SK-N-SH treated with all-trans-retinoic acid at 6 μM for 48 hours (cell line): ENCODE measurements at regions not wholly inside any gene's neighbourhood (a gene's known extent, or its start where the extent isn't known, plus 50 kb on each side); places are given as distances from the start of the nearest gene placed in this dataset.
A peak's percentile ranks its signal among the peaks of the same experiment; 100 is the strongest.

ENCODE experiments used
- ATAC-seq: fragments of 200-7000 bp; cut with Tn5 transposase; 3 replicates; pipeline ENCODE4 v1.9.1; 2020; ENCODE audit warnings: mild to moderate bottlenecking, moderate library complexity
- ARNTL ChIP-seq: fragments of 450-650 bp; formaldehyde crosslinking; IDR thresholded peaks from 2 replicates; pipeline ENCODE4 v1.5.0; 2020; ENCODE audit warnings: low read depth, mild to moderate bottlenecking, moderate library complexity, borderline replicate concordance
- BACH2 ChIP-seq: fragments of 250-450 bp; sonication (Bioruptor Pico); IDR thresholded peaks from 2 replicates; pipeline ENCODE4 v1.9.0; 2021; ENCODE audit warnings: mild to moderate bottlenecking, borderline replicate concordance
- CSDC2 ChIP-seq: fragments of 250-450 bp; sonication (Bioruptor Pico); IDR thresholded peaks from 2 replicates; pipeline ENCODE4 v1.5.0; 2020; ENCODE audit warnings: mild to moderate bottlenecking, moderate library complexity
- GLIS3 ChIP-seq: fragments of 250-450 bp; sonication (Bioruptor Pico); IDR thresholded peaks from 2 replicates; pipeline ENCODE4 v1.5.0; 2020; ENCODE audit warnings: mild to moderate bottlenecking, moderate library complexity
- ISL1 ChIP-seq: fragments of 250-450 bp; sonication (Bioruptor Pico); IDR thresholded peaks from 2 replicates; pipeline ENCODE4 v2.1.2; 2022; ENCODE audit warnings: mild to moderate bottlenecking, moderate library complexity
- OSR1 ChIP-seq: fragments of 250-450 bp; sonication (Bioruptor Pico); IDR thresholded peaks from 2 replicates; pipeline ENCODE4 v1.8.0; 2022; ENCODE audit warnings: moderate library complexity, mild to moderate bottlenecking, inconsistent platforms
- PPARA ChIP-seq: fragments of 250-450 bp; sonication (Bioruptor Pico); IDR thresholded peaks from 2 replicates; pipeline ENCODE4 v1.5.0; 2020; ENCODE audit warnings: mild to moderate bottlenecking, borderline replicate concordance
- RARB ChIP-seq: fragments of 250-450 bp; sonication (Bioruptor Pico); IDR thresholded peaks from 2 replicates; pipeline ENCODE4 v1.8.0; 2021; ENCODE audit warnings: mild to moderate bottlenecking, moderate library complexity
- SNAI2 ChIP-seq: fragments of 250-450 bp; sonication (Bioruptor Pico); IDR thresholded peaks from 2 replicates; pipeline ENCODE4 v1.5.0; 2020; ENCODE audit warnings: mild to moderate bottlenecking, moderate library complexity
- TCF4 ChIP-seq: fragments of 250-450 bp; sonication (Bioruptor Pico); IDR thresholded peaks from 2 replicates; pipeline ENCODE4 v1.8.0; 2021; ENCODE audit warnings: mild to moderate bottlenecking, moderate library complexity, borderline replicate concordance
- TOX ChIP-seq: fragments of 250-450 bp; sonication (Bioruptor Pico); IDR thresholded peaks from 2 replicates; pipeline ENCODE4 v1.8.0; 2021; ENCODE audit warnings: mild to moderate bottlenecking, moderate library complexity, borderline replicate concordance
- TSHZ2 ChIP-seq: fragments of 250-450 bp; sonication (Bioruptor Pico); IDR thresholded peaks from 2 replicates; pipeline ENCODE4 v1.5.0; 2020; ENCODE audit warnings: mild to moderate bottlenecking, moderate library complexity
- ZC3H10 ChIP-seq: fragments of 250-450 bp; sonication (Bioruptor Pico); IDR thresholded peaks from 2 replicates; pipeline ENCODE4 v1.5.1; 2021; ENCODE audit warnings: mild to moderate bottlenecking, moderate library complexity
- ZFP3 ChIP-seq: fragments of 250-450 bp; sonication (Bioruptor Pico); IDR thresholded peaks from 2 replicates; pipeline ENCODE4 v1.5.0; 2020; ENCODE audit warnings: mild to moderate bottlenecking, moderate library complexity
- ZFP30 ChIP-seq: fragments of 450-650 bp; formaldehyde crosslinking; IDR thresholded peaks from 2 replicates; pipeline ENCODE4 v1.5.0; 2022; ENCODE audit warnings: mild to moderate bottlenecking, moderate library complexity
- ZNF565 ChIP-seq: fragments of 450-650 bp; formaldehyde crosslinking; conservative IDR thresholded peaks from 2 replicates; pipeline ENCODE4 v1.5.0; 2020; ENCODE audit warnings: low read depth, mild to moderate bottlenecking, moderate library complexity
- ZNF70 ChIP-seq: fragments of 450-650 bp; formaldehyde crosslinking; IDR thresholded peaks from 2 replicates; pipeline ENCODE4 v1.5.0; 2020; ENCODE audit warnings: mild to moderate bottlenecking, moderate library complexity
- ZNF8 ChIP-seq: fragments of 450-650 bp; formaldehyde crosslinking; IDR thresholded peaks from 2 replicates; pipeline ENCODE4 v1.5.0; 2020; ENCODE audit warnings: mild to moderate bottlenecking, moderate library complexity
- TF ChIP-seq, protein P1 (sequence below): fragments of 250-450 bp; sonication (Bioruptor Pico); IDR thresholded peaks from 2 replicates; pipeline ENCODE4 v1.8.0; 2020; ENCODE audit warnings: mild to moderate bottlenecking, moderate library complexity, borderline replicate concordance
- TF ChIP-seq, protein P2 (sequence below): fragments of 250-450 bp; sonication (Bioruptor Pico); IDR thresholded peaks from 2 replicates; pipeline ENCODE4 v1.5.1; 2020; ENCODE audit warnings: low read depth, mild to moderate bottlenecking, moderate library complexity
- TF ChIP-seq, protein P3 (sequence below): fragments of 250-450 bp; sonication (Bioruptor Pico); IDR thresholded peaks from 2 replicates; pipeline ENCODE4 v1.8.0; 2021; ENCODE audit warnings: low read depth, mild to moderate bottlenecking, moderate library complexity, borderline replicate concordance

- ATAC-seq, result peak; percentile 46
- no peak for TF ChIP-seq ZC3H10 (CRISPR knock-in tag)
- TF ChIP-seq ZNF70, result no peak
- no peak for TF ChIP-seq GLIS3 (CRISPR knock-in tag)
- TF ChIP-seq, protein P1, sequence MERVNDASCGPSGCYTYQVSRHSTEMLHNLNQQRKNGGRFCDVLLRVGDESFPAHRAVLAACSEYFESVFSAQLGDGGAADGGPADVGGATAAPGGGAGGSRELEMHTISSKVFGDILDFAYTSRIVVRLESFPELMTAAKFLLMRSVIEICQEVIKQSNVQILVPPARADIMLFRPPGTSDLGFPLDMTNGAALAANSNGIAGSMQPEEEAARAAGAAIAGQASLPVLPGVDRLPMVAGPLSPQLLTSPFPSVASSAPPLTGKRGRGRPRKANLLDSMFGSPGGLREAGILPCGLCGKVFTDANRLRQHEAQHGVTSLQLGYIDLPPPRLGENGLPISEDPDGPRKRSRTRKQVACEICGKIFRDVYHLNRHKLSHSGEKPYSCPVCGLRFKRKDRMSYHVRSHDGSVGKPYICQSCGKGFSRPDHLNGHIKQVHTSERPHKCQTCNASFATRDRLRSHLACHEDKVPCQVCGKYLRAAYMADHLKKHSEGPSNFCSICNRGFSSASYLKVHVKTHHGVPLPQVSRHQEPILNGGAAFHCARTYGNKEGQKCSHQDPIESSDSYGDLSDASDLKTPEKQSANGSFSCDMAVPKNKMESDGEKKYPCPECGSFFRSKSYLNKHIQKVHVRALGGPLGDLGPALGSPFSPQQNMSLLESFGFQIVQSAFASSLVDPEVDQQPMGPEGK, result no peak
- no peak for TF ChIP-seq PPARA (CRISPR knock-in tag)
- TF ChIP-seq, protein P2, sequence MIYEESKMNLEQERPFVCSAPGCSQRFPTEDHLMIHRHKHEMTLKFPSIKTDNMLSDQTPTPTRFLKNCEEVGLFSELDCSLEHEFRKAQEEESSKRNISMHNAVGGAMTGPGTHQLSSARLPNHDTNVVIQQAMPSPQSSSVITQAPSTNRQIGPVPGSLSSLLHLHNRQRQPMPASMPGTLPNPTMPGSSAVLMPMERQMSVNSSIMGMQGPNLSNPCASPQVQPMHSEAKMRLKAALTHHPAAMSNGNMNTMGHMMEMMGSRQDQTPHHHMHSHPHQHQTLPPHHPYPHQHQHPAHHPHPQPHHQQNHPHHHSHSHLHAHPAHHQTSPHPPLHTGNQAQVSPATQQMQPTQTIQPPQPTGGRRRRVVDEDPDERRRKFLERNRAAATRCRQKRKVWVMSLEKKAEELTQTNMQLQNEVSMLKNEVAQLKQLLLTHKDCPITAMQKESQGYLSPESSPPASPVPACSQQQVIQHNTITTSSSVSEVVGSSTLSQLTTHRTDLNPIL, result no peak
- no peak for TF ChIP-seq BACH2 (CRISPR knock-in tag)
- no peak for TF ChIP-seq ZNF565 (CRISPR knock-in tag)
- TF ChIP-seq TOX, result no peak
- TF ChIP-seq OSR1 (CRISPR knock-in tag), result no peak
- TF ChIP-seq RARB (CRISPR knock-in tag), result no peak
- no peak for TF ChIP-seq ISL1 (CRISPR knock-in tag)
- no peak for TF ChIP-seq ARNTL
- no peak for TF ChIP-seq TCF4 (CRISPR knock-in tag)
- TF ChIP-seq ZNF8, result no peak
- TF ChIP-seq, all 23 proteins: peak for 0
Measured at GRCh38 chr2:224136396-224136795, 97.3 kb upstream of the SERPINE2 start.

GRCh38 chr2:224135881-224136280 lies 96.8 kb upstream of the SERPINE2 start:
- no peak for ATAC-seq

DNA sequence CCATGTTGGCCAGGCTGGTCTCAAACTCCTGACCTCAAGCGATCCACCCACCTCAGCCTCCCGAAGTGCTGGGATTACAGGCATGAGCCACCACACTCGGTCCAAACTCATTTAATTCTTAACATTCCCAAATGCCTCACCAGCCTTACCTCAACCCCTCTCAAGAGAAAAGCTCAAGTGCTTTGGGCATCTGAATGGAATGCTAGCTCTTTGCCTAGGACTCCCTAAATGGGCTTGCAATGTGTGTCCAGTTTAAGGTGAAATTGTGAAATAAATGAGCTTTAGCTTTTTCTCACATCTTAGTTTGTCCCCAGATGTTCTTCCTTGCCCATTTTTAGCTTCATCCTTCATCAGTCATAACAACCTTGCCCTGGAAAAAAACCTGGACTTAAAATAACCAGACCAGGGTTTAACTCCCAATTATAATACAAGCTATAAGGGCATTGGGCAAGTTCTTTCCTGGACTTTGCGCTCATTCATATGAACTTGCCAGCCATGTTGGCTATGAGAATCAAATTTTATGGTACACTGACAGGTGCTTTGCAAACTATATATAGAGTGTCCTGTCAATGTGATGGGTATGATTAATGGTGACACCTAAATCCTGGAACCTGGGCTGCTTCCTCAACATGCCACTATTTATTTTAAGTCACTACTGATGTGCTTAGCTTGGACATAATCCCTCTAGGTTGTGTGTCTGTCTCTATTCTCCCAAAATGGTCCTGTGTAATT lies 95.1 kb upstream of the SERPINE2 start:
- peak; percentile 49; the same call in 1 of the 3 replicates for ATAC-seq

More at GRCh38 chr2:224135881-224136280, 96.8 kb upstream of the SERPINE2 start:
- TF ChIP-seq GLIS3 (CRISPR knock-in tag) (no peak), ZFP3 (CRISPR knock-in tag) (no peak), ARNTL (no peak), ZFP30 (CRISPR knock-in tag) (no peak), TCF4 (CRISPR knock-in tag) (no peak)

More for the DNA sequence above, 95.1 kb upstream of the SERPINE2 start:
- TF ChIP-seq TOX (no peak), GLIS3 (CRISPR knock-in tag) (no peak), PPARA (CRISPR knock-in tag) (no peak), CSDC2 (CRISPR knock-in tag) (no peak), TSHZ2 (CRISPR knock-in tag) (no peak), TCF4 (CRISPR knock-in tag) (no peak), SNAI2 (CRISPR knock-in tag) (no peak), ZFP3 (CRISPR knock-in tag) (no peak)
- TF ChIP-seq, protein P3, sequence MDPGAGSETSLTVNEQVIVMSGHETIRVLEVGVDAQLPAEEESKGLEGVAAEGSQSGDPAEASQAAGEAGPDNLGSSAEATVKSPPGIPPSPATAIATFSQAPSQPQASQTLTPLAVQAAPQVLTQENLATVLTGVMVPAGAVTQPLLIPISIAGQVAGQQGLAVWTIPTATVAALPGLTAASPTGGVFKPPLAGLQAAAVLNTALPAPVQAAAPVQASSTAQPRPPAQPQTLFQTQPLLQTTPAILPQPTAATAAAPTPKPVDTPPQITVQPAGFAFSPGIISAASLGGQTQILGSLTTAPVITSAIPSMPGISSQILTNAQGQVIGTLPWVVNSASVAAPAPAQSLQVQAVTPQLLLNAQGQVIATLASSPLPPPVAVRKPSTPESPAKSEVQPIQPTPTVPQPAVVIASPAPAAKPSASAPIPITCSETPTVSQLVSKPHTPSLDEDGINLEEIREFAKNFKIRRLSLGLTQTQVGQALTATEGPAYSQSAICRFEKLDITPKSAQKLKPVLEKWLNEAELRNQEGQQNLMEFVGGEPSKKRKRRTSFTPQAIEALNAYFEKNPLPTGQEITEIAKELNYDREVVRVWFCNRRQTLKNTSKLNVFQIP (CRISPR knock-in tag), result no peak
- TF ChIP-seq, protein P2, result no peak
